Neural progenitor cell (in vitro differentiated cells): ENCODE measurements at regions not wholly inside any gene's neighbourhood (a gene's known extent, or its start where the extent isn't known, plus 50 kb on each side); places are given as distances from the start of the nearest gene placed in this dataset.

Experiments
- DNase-seq: peaks from one replicate; pipeline ENCODE4 v3.0.0-alpha.2; 2016; ENCODE audit warnings: low spot score
- H2AFZ ChIP-seq: fragments of 200-600 bp; sonication (generic); replicated peaks from 2 replicates; pipeline ENCODE4 v1.6.1; 2016; ENCODE audit warnings: antibody characterized with exemption
- H3F3A ChIP-seq: fragments of 200-600 bp; sonication (generic); 2 replicates; pipeline ENCODE4 v1.6.1; 2016; ENCODE audit warnings: antibody characterized with exemption, low read depth
- H3K27ac ChIP-seq: fragments of 200-600 bp; sonication (generic); 2 replicates; pipeline ENCODE4 v1.5.1; 2016; ENCODE audit warnings: mild to moderate bottlenecking
- H3K27me3 ChIP-seq: fragments of 200-600 bp; sonication (generic); 2 replicates; pipeline ENCODE4 v1.6.1; 2016; ENCODE audit warnings: mild to moderate bottlenecking, moderate library complexity
- H3K36me3 ChIP-seq: fragments of 200-600 bp; sonication (generic); 2 replicates; pipeline ENCODE4 v1.5.1; 2016
- H3K4me1 ChIP-seq: fragments of 200-600 bp; sonication (generic); 2 replicates; pipeline ENCODE4 v1.6.1; 2016; ENCODE audit warnings: mixed run types
- H3K4me2 ChIP-seq: fragments of 200-600 bp; sonication (generic); 2 replicates; pipeline ENCODE4 v1.6.1; 2016
- H3K4me3 ChIP-seq: fragments of 200-600 bp; sonication (generic); 2 replicates; pipeline ENCODE4 v1.5.1; 2016
- H3K79me2 ChIP-seq: fragments of 200-600 bp; sonication (generic); 2 replicates; pipeline ENCODE4 v1.6.1; 2016; ENCODE audit warnings: low read depth
- H3K9ac ChIP-seq: fragments of 200-600 bp; sonication (generic); 2 replicates; pipeline ENCODE4 v1.6.1; 2016
- H3K9me3 ChIP-seq: fragments of 200-600 bp; sonication (generic); 2 replicates; pipeline ENCODE4 v1.5.1; 2016; ENCODE audit warnings: low read depth
- H4K20me1 ChIP-seq: fragments of 200-600 bp; sonication (generic); 2 replicates; pipeline ENCODE4 v1.6.1; 2016; ENCODE audit warnings: low read depth
- H3K27ac Mint-ChIP-seq: 3 replicates; pipeline ENCODE4 v1.8.0; 2021; ENCODE audit warnings: mixed read lengths
- H3K27me3 Mint-ChIP-seq: 2 replicates; pipeline ENCODE4 v1.8.0; 2022; ENCODE audit warnings: low read depth, mild to moderate bottlenecking, inconsistent platforms, moderate library complexity, mixed read lengths; ENCODE audit not compliant: insufficient read depth
- H3K36me3 Mint-ChIP-seq: 3 replicates; pipeline ENCODE4 v1.8.0; 2021; ENCODE audit warnings: mixed read lengths
- H3K4me1 Mint-ChIP-seq: 3 replicates; pipeline ENCODE4 v1.8.0; 2021; ENCODE audit warnings: mixed read lengths
- H3K4me3 Mint-ChIP-seq: 3 replicates; pipeline ENCODE4 v1.8.0; 2021; ENCODE audit warnings: mild to moderate bottlenecking, moderate library complexity, mixed read lengths
- H3K9me3 Mint-ChIP-seq: 3 replicates; pipeline ENCODE4 v1.8.0; 2020; ENCODE audit warnings: mixed read lengths
- CTCF ChIP-seq: fragments of 200-600 bp; sonication (generic); IDR thresholded peaks from 2 replicates; pipeline ENCODE4 v1.5.1; 2017; ENCODE audit warnings: antibody characterized with exemption, mild to moderate bottlenecking
- EZH2 ChIP-seq: fragments of 200-600 bp; sonication (generic); IDR thresholded peaks from 2 replicates; pipeline ENCODE4 v1.6.1; 2017; ENCODE audit warnings: antibody characterized with exemption, mild to moderate bottlenecking, moderate library complexity
- EZH2phosphoT487 ChIP-seq: fragments of 200-600 bp; sonication (generic); IDR thresholded peaks from 2 replicates; pipeline ENCODE4 v1.6.1; 2017; ENCODE audit warnings: antibody characterized with exemption

GRCh38 chr5:96236051-96236450 lies 197.0 kb downstream of the PCSK1 start:
- no peak overlapping the region for H3K27ac Mint-ChIP-seq
- H2AFZ ChIP-seq: no peak overlapping the region

GRCh38 chr5:96235008-96235910 lies 197.8 kb downstream of the PCSK1 start:
- H2AFZ ChIP-seq: no peak overlapping the region
- no peaks in the 10 kb centered on the region for H3K9me3 ChIP-seq
- H3K4me2 ChIP-seq: no peak overlapping the region
- H3K27me3 ChIP-seq: no peaks in the 10 kb centered on the region
- Mint-ChIP-seq H3K4me3 (no peak overlapping the region), H3K9me3 (peaks cover 2% of the 10 kb centered on the region), H3K27ac (no peak overlapping the region), H3K36me3 (no peaks in the 10 kb centered on the region), H3K27me3 (no peaks in the 10 kb centered on the region), H3K4me1 (no peaks in the 10 kb centered on the region)
- H4K20me1 ChIP-seq: no peaks in the 10 kb centered on the region
- H3K79me2 ChIP-seq: no peaks in the 10 kb centered on the region
- H3K9ac ChIP-seq: no peak overlapping the region
- TF ChIP-seq EZH2: no peak
- no peak for TF ChIP-seq EZH2phosphoT487
- no peak for TF ChIP-seq CTCF
- no peaks in the 10 kb centered on the region for H3K4me1 ChIP-seq
- no peak for DNase-seq
- no peak overlapping the region for H3K27ac ChIP-seq
- no peaks in the 10 kb centered on the region for H3F3A ChIP-seq
- H3K4me3 ChIP-seq: no peak overlapping the region
- H3K36me3 ChIP-seq: no peaks in the 10 kb centered on the region

More at GRCh38 chr5:96236051-96236450, 197.0 kb downstream of the PCSK1 start:
- Histone ChIP-seq H4K20me1 (no peaks in the 10 kb centered on the region), H3K4me3 (no peak overlapping the region), H3K27ac (no peak overlapping the region), H3K36me3 (no peaks in the 10 kb centered on the region), H3K9me3 (no peaks in the 10 kb centered on the region), H3F3A (no peaks in the 10 kb centered on the region), H3K9ac (no peak overlapping the region), H3K4me2 (no peak overlapping the region), H3K27me3 (no peaks in the 10 kb centered on the region), H3K79me2 (no peaks in the 10 kb centered on the region), H3K4me1 (no peaks in the 10 kb centered on the region)
- Mint-ChIP-seq H3K9me3 (peaks cover 2% of the 10 kb centered on the region), H3K4me1 (no peaks in the 10 kb centered on the region), H3K4me3 (no peak overlapping the region), H3K36me3 (no peaks in the 10 kb centered on the region), H3K27me3 (no peaks in the 10 kb centered on the region)
- TF ChIP-seq EZH2phosphoT487: no peak
- no peak for TF ChIP-seq CTCF
- no peak for TF ChIP-seq EZH2
- DNase-seq: no peak

- no peak overlapping the region for H3K27ac ChIP-seq
- no peaks in the 10 kb centered on the region for H3K36me3 ChIP-seq
- H3K9me3 ChIP-seq: no peaks in the 10 kb centered on the region
- no peaks in the 10 kb centered on the region for H3K36me3 Mint-ChIP-seq
- peaks cover 6% of the 10 kb centered on the region for H3K4me1 Mint-ChIP-seq
- H4K20me1 ChIP-seq: no peaks in the 10 kb centered on the region
- no peak overlapping the region for H3K4me3 ChIP-seq
- H3K4me3 Mint-ChIP-seq: no peak overlapping the region
- TF ChIP-seq EZH2phosphoT487: no peak
- no peak for TF ChIP-seq CTCF
- no peak for TF ChIP-seq EZH2
- peaks cover 2% of the 10 kb centered on the region for H3K9me3 Mint-ChIP-seq
- DNase-seq: no peak
- H3K4me1 ChIP-seq: no peaks in the 10 kb centered on the region
- H3K4me2 ChIP-seq: no peak overlapping the region
- H3K27ac Mint-ChIP-seq: no peak overlapping the region
- H3K79me2 ChIP-seq: no peaks in the 10 kb centered on the region
- H3F3A ChIP-seq: no peaks in the 10 kb centered on the region
- no peak overlapping the region for H3K9ac ChIP-seq
- H3K27me3 Mint-ChIP-seq: no peaks in the 10 kb centered on the region
- no peak overlapping the region for H2AFZ ChIP-seq
- no peaks in the 10 kb centered on the region for H3K27me3 ChIP-seq
These were observed 200.4 kb downstream of the PCSK1 start for GRCh38 chr5:96232602-96233001.
